GM12872 (cell line): ENCODE measurements at regions not wholly inside any gene's neighbourhood (a gene's known extent, or its start where the extent isn't known, plus 50 kb on each side); places are given as distances from the start of the nearest gene placed in this dataset.

ENCODE experiments used
- TF ChIP-seq, protein P1 (sequence below): IDR thresholded peaks from 3 replicates; pipeline ENCODE4 v1.5.1; 2011; ENCODE audit warnings: low read depth, mild to moderate bottlenecking, low read length, moderate library complexity; ENCODE audit not compliant: insufficient read depth

DNA sequence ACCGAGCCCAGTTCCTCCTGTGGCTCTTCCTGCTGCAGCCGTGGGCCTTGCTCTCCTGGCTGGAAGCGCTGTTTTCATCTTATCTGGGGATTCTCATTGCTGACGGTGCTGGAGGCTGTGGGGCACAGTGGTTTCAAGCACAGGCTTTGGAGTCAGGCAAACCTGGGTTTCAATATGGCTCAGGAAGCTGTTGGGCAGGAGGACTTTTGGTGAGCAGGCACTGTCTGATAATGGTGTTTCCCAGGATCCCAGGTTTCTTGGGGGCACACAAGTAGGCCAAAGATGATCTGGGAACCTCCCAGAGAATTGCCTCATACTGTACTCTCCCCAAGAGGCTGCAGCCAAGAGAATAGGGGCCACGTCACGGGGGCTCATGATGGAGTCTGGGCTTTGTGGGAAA is 105.6 kb upstream of the TRABD2B start:
- TF ChIP-seq, protein P1, sequence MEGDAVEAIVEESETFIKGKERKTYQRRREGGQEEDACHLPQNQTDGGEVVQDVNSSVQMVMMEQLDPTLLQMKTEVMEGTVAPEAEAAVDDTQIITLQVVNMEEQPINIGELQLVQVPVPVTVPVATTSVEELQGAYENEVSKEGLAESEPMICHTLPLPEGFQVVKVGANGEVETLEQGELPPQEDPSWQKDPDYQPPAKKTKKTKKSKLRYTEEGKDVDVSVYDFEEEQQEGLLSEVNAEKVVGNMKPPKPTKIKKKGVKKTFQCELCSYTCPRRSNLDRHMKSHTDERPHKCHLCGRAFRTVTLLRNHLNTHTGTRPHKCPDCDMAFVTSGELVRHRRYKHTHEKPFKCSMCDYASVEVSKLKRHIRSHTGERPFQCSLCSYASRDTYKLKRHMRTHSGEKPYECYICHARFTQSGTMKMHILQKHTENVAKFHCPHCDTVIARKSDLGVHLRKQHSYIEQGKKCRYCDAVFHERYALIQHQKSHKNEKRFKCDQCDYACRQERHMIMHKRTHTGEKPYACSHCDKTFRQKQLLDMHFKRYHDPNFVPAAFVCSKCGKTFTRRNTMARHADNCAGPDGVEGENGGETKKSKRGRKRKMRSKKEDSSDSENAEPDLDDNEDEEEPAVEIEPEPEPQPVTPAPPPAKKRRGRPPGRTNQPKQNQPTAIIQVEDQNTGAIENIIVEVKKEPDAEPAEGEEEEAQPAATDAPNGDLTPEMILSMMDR, result no peak

DNA sequence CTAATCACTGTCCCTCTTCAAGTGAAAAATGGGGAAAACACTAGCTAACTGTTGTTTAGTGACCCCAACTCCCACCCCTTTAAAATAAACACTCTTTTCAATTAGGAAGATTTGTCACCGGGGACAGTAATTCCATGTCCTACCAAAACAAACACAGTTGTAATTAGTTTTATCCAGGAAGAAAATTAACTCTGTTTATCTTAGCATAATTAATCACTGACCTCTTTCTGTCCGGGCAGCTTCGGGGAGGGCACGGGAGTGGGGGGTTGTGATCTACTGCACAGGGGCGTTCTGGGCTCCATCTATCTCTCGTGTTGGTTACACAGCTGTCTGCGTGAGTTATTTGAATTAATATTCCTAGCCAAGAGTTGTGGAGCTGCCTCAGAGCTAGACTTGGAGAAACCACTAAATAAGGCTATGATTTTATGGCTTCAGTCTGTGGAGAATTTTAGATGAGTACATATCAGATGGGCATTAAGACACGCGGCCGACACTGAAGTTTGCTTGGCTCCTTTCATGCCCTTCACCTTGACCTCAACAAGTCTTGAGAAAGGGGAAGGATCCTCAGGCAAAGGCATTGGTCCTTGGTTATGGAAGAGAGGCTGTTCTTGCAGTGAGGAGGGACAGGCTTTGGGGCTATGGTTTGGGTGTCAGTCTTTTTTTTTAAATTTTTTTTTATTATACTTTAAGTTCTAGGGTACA is 102.0 kb upstream of the TRABD2B start:
- TF ChIP-seq, protein P1, result no peak

DNA sequence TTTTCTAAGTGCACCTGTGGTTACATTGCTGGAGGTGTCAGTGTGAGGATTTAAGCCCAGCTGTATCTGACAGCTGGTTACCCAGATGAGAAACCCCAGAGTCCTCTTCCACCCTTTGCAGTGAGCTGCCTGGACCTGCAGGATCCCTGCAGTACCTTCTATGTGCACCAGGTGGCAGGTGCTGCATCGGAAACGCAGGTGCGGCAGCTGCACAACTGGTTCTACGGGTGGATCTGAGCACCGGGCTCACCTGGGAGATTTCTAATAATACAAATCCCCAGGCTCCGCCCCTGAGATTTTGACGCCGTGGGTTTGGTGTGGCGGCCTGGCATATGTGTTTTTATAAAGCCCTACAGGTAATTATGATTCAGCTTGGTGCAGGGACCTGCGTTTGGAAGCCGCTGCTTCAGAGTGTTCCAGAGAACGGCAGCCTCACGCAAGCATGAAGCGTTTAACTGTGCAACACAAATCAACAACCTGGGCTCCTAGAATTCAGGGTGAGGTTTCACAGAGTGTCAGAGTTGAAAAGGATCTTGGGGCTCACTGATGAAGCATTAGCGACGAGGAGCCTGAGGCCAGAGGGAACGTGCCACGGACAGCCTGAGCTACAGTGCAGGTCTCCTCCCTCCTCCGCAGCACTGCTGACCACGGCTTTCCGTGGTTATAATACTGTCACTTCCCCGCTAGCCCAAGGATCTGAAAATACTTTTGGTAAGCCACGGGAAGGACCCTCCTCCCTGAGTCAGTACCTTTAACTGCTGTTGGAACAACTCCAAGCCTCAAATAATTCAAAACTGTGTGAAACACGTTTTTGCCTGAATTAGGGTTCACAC is 96.7 kb upstream of the TRABD2B start:
- TF ChIP-seq, protein P1, result peak; percentile 91

DNA sequence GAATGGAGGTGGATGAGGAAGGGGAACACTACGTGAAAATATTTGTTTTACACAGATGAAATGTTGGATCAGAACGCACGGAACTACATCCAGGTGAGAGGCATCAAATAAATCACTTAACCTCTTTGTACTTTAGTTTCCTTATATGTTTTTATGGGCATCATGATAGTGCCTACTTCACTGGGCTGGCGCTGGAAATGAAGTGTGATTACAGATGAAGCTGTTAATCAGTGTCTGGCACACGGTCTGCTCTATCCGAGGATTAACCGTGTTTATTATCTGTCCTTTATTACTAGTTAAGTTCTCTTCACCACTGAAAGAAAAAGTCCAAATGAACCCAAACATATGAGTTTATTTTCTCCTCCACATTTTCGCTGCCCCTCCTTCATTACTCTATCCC is 96.0 kb upstream of the TRABD2B start:
- TF ChIP-seq, protein P1, result no peak

DNA sequence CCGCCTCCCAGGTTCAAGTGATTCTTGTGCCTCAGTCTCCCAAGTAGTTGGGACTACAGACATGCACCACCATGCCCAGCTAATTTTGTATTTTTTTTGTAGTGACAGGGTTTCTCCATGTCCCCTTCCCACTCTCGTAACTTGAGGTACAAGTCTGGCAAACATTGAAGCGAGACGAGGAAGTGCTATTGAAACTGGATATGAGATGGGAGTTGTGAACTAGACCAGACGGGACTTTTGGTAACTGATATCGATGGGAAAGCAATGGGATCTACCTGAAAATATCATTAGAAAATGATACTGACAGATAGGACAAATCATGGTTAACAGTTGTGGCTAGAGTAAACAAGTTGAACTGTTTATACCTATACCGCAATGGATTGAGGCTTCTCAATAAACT is 95.2 kb upstream of the TRABD2B start:
- TF ChIP-seq, protein P1, result no peak

DNA sequence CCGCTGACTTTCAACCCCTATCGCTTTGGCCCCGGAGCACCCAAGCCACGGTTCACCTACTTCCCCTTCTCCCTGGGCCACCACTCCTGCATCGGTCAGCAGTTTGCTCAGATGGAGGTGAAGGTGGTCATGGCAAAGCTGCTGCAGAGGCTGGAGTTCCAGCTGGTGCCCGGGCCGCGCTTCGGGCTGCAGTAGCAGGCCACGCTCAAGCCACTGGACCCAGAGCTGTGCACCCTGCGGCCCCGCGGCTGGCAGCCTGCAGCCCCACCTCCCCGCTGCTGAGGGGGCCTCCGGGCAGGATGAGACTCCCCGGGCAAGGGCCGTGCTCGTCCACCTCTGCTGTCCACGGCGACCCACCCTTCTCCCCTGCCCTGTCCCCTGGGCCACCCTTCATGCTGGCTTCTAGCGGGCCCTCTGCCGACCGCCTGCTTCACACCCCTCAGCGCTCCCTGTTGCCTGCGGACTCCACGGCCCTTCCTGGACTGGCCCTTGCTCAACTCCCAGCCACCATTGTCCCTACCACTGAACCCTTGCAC is 92.2 kb upstream of the TRABD2B start:
- TF ChIP-seq, protein P1, result no peak

DNA sequence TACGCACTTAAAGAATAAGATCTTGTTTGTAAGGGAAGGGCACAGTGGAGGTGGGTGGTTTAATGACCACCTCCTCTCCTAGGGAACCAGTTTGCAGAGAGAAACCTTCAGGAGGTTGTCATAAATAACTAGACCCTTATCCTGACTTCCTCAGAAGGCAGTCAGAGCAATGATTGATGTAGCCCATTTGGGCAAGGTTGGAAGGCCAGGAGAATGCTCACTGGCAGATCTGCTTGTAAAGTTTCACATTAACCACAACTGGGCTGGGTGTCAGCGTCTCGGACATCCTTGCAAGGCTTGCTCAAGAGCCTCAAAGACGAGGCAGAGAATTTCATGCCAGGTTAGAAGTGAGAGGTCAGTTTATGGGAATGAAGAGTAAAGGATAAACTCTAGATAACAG is 87.6 kb upstream of the TRABD2B start:
- TF ChIP-seq, protein P1, result no peak
